ENCODE measurements at regions not wholly inside any gene's neighbourhood (a gene's known extent, or its start where the extent isn't known, plus 50 kb on each side); places are given as distances from the start of the nearest gene placed in this dataset.

DNA sequence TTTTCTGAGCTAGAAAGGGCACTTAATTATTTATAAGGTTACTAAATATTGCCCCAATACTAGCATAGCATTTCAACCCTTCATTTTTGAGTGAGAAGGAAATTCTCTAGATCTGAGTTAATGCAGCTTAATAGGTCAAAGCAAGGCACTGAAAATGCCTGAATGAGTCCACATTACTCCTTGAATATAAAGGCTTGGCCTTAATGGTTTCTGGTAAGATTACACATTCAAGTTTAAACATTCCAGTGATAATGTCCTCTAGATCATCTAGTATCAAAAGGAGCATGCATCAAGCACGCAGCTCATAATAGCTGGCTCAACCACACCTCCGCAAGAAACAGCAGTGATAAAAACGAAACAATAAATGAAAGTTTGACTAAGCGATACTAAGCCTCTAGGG is 87.5 kb downstream of the SPANXN3 start:
- TF ChIP-seq ZNF394 (tag by site-specific recombination; IDR thresholded peaks at IDR 0.05; ENCODE audit: borderline replicate concordance) (no peak), SETDB1 (IDR thresholded peaks at IDR 0.05; ENCODE audit: insufficient read length, low read length) (no peak), ZBTB20 (tag by site-specific recombination; IDR thresholded peaks at IDR 0.05) (no peak), ZNF324 (tag by site-specific recombination; IDR thresholded peaks at IDR 0.05) (no peak), KLF9 (tag by site-specific recombination; IDR thresholded peaks at IDR 0.05; ENCODE audit: low read depth) (no peak), ZBTB17 (tag by site-specific recombination; IDR thresholded peaks at IDR 0.05) (no peak), SP2 (tag by site-specific recombination; IDR thresholded peaks at IDR 0.05) (no peak), ZNF140 (tag by site-specific recombination; IDR thresholded peaks at IDR 0.05) (no peak)
- TF ChIP-seq, protein P1, sequence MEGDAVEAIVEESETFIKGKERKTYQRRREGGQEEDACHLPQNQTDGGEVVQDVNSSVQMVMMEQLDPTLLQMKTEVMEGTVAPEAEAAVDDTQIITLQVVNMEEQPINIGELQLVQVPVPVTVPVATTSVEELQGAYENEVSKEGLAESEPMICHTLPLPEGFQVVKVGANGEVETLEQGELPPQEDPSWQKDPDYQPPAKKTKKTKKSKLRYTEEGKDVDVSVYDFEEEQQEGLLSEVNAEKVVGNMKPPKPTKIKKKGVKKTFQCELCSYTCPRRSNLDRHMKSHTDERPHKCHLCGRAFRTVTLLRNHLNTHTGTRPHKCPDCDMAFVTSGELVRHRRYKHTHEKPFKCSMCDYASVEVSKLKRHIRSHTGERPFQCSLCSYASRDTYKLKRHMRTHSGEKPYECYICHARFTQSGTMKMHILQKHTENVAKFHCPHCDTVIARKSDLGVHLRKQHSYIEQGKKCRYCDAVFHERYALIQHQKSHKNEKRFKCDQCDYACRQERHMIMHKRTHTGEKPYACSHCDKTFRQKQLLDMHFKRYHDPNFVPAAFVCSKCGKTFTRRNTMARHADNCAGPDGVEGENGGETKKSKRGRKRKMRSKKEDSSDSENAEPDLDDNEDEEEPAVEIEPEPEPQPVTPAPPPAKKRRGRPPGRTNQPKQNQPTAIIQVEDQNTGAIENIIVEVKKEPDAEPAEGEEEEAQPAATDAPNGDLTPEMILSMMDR (tag by site-specific recombination; IDR thresholded peaks at IDR 0.05) = no peak
- TF ChIP-seq, protein P2, sequence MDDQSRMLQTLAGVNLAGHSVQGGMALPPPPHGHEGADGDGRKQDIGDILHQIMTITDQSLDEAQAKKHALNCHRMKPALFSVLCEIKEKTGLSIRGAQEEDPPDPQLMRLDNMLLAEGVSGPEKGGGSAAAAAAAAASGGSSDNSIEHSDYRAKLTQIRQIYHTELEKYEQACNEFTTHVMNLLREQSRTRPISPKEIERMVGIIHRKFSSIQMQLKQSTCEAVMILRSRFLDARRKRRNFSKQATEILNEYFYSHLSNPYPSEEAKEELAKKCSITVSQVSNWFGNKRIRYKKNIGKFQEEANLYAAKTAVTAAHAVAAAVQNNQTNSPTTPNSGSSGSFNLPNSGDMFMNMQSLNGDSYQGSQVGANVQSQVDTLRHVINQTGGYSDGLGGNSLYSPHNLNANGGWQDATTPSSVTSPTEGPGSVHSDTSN (CRISPR knock-in tag; IDR thresholded peaks at IDR 0.05) = no peak
